A549 (cell line): ENCODE measurements at regions not wholly inside any gene's neighbourhood (a gene's known extent, or its start where the extent isn't known, plus 50 kb on each side); places are given as distances from the start of the nearest gene placed in this dataset.

ENCODE experiments used
- ATAC-seq, 2 experiments: fragments of 200-7000 bp in 1 of 2; fragments of >200 bp in 1 of 2; cut with Nextera tagmentation in 1 of 2; cut with Tn5 transposase in 1 of 2; 3 replicates each; pipeline versions ENCODE4 v1.8.0 to v1.9.1; 2018 to 2020; ENCODE audit warnings: mild to moderate bottlenecking in 1 of 2, moderate library complexity in 1 of 2
- CTCF ChIA-PET: fragments of 300-600 bp; sonication (Branson Sonifier 250); formaldehyde crosslinking; extraction: SDS; loops from one replicate; lab custom pipeline; 2021; ENCODE audit warnings: antibody characterized with exemption, inconsistent platforms; lab: Yijun Ruan, JAX
- POLR2A ChIA-PET: fragments of 350-600 bp; formaldehyde crosslinking; extraction: SDS; loops from one replicate; lab custom pipeline; 2021; ENCODE audit warnings: antibody characterized with exemption, inconsistent platforms; lab: Yijun Ruan, JAX
- DNase-seq, 2 experiments: peaks; one replicate each; pipeline versions ENCODE4 v3.0.0 to v3.0.0-alpha.2; 2011 to 2016; ENCODE audit warnings: low read depth in 1 of 2, low spot score in 1 of 2
- FAIRE-seq: peaks from 2 replicates; lab custom pipeline; 2011; peaks lifted over from hg19 to GRCh38; lab: Jason Lieb, UNC
- H3K27ac ChIP-seq, 2 experiments: fragments of >200 bp; sonication (Bioruptor Twin); formaldehyde crosslinking; 3 replicates each; pipeline ENCODE4 v1.5.1; 2016 to 2017
- H3K4me1 ChIP-seq: fragments of >200 bp; sonication (Bioruptor Twin); formaldehyde crosslinking; 3 replicates; pipeline ENCODE4 v1.6.1; 2016
- H3K4me2 ChIP-seq: fragments of >200 bp; sonication (Bioruptor Twin); formaldehyde crosslinking; 3 replicates; pipeline ENCODE4 v1.6.1; 2016
- H3K4me3 ChIP-seq: fragments of >200 bp; sonication (Bioruptor Twin); formaldehyde crosslinking; 3 replicates; pipeline ENCODE4 v1.5.1; 2016
- H3K9me3 ChIP-seq: fragments of >200 bp; sonication (Bioruptor Twin); formaldehyde crosslinking; 3 replicates; pipeline ENCODE4 v1.6.1; 2016
- CBX8 ChIP-seq: fragments of 200-600 bp; sonication (generic); IDR thresholded peaks from 2 replicates; pipeline ENCODE4 v1.6.1; 2016
- CEBPB ChIP-seq, 2 experiments: fragments of >200 bp in 1 of 2; sonication (Bioruptor Twin) in 1 of 2; formaldehyde crosslinking in 1 of 2; IDR thresholded peaks; 2 replicates each; pipeline ENCODE4 v1.6.1; 2012 to 2016
- EHMT2 ChIP-seq: fragments of 200-600 bp; sonication (generic); IDR thresholded peaks from 2 replicates; pipeline ENCODE4 v1.6.1; 2016; ENCODE audit warnings: antibody characterized with exemption, low read depth, mild to moderate bottlenecking, moderate library complexity
- EP300 ChIP-seq, 2 experiments: fragments of >200 bp; sonication (Bioruptor Twin); formaldehyde crosslinking; IDR thresholded peaks; 2 replicates in 1 of 2; 3 replicates in 1 of 2; pipeline ENCODE4 v1.6.1; 2016 to 2017
- ESRRA ChIP-seq: fragments of 150-350 bp; IDR thresholded peaks from 2 replicates; pipeline ENCODE4 v1.6.1; 2014; ENCODE audit warnings: mild to moderate bottlenecking, low read length, borderline replicate concordance
- FOSL2 ChIP-seq, 2 experiments: fragments of 450-650 bp in 1 of 2; fragments of >200 bp in 1 of 2; sonication (Bioruptor Twin) in 1 of 2; formaldehyde crosslinking; IDR thresholded peaks; 2 replicates each; pipeline versions ENCODE4 v1.5.0 to v1.6.1; 2016 to 2020; ENCODE audit warnings: mild to moderate bottlenecking in 1 of 2, moderate library complexity in 1 of 2
- HDAC2 ChIP-seq: fragments of 200-600 bp; sonication (generic); IDR thresholded peaks from 2 replicates; pipeline ENCODE4 v1.6.1; 2016
- HEYL ChIP-seq: fragments of 250-450 bp; sonication (Bioruptor Pico); IDR thresholded peaks from 2 replicates; pipeline ENCODE4 v1.8.0; 2021; ENCODE audit warnings: mild to moderate bottlenecking, moderate library complexity
- JUN ChIP-seq, 2 experiments: fragments of >200 bp; sonication (Bioruptor Twin); formaldehyde crosslinking; IDR thresholded peaks; 2 replicates in 1 of 2; 3 replicates in 1 of 2; pipeline ENCODE4 v1.6.1; 2016 to 2017
- JUNB ChIP-seq: fragments of >200 bp; sonication (Bioruptor Twin); formaldehyde crosslinking; IDR thresholded peaks from 2 replicates; pipeline ENCODE4 v1.6.1; 2016
- MAFK ChIP-seq: fragments of 450-650 bp; IDR thresholded peaks from 2 replicates; pipeline ENCODE4 v1.6.1; 2014; ENCODE audit not compliant: partially characterized antibody
- MYC ChIP-seq: IDR thresholded peaks from 2 replicates; pipeline ENCODE4 v1.6.1; 2012; ENCODE audit warnings: mild to moderate bottlenecking, inconsistent platforms, low read length, improper control_type of control experiment, borderline replicate concordance
- NFE2L2 ChIP-seq: fragments of 150-350 bp; conservative IDR thresholded peaks from 2 replicates; pipeline ENCODE4 v1.6.1; 2014; ENCODE audit warnings: low read length
- NPAS2 ChIP-seq: fragments of 250-450 bp; sonication (Bioruptor Pico); IDR thresholded peaks from 2 replicates; pipeline ENCODE4 v1.8.0; 2022; ENCODE audit warnings: mild to moderate bottlenecking, moderate library complexity, borderline replicate concordance
- PBX3 ChIP-seq: IDR thresholded peaks from 2 replicates; pipeline ENCODE4 v1.6.1; 2012
- RNF2 ChIP-seq: fragments of 200-600 bp; sonication (generic); IDR thresholded peaks from 2 replicates; pipeline ENCODE4 v1.6.1; 2016; ENCODE audit warnings: low read depth, mild to moderate bottlenecking, antibody characterized with exemption, moderate library complexity, borderline replicate concordance
- SMC3 ChIP-seq: fragments of >200 bp; sonication (Bioruptor Twin); formaldehyde crosslinking; IDR thresholded peaks from 3 replicates; pipeline ENCODE4 v1.6.1; 2018; ENCODE audit warnings: inconsistent platforms
- TFCP2L1 ChIP-seq: fragments of 250-450 bp; sonication (Bioruptor Pico); IDR thresholded peaks from 2 replicates; pipeline ENCODE4 v1.5.0; 2021; ENCODE audit warnings: mild to moderate bottlenecking
- TP53 ChIP-seq: fragments of 250-450 bp; sonication (Bioruptor Pico); IDR thresholded peaks from 2 replicates; pipeline ENCODE4 v1.5.0; 2021; ENCODE audit warnings: mild to moderate bottlenecking, moderate library complexity
- ZC3H11A ChIP-seq: fragments of 450-650 bp; IDR thresholded peaks from 2 replicates; pipeline ENCODE4 v1.6.1; 2014; ENCODE audit warnings: antibody characterized with exemption, mild to moderate bottlenecking
- ZNF302 ChIP-seq: fragments of 250-450 bp; sonication (Bioruptor Pico); IDR thresholded peaks from 2 replicates; pipeline ENCODE4 v1.9.0; 2021; ENCODE audit warnings: inconsistent platforms, mild to moderate bottlenecking, moderate library complexity
- ZSCAN20 ChIP-seq: fragments of 250-450 bp; sonication (Bioruptor Pico); IDR thresholded peaks from 2 replicates; pipeline ENCODE4 v1.8.0; 2022; ENCODE audit warnings: mild to moderate bottlenecking, moderate library complexity
- WGBS: methylation state at CpG from one replicate; pipeline ENCODE4 v1.1.6; 2017; ENCODE audit errors: missing lambda C conversion rate; 5-methylcytosine and 5-hydroxymethylcytosine counted together
- TF ChIP-seq, protein P1 (sequence below): IDR thresholded peaks from 2 replicates; pipeline ENCODE4 v1.6.1; 2012; ENCODE audit warnings: low read depth, borderline replicate concordance

- FAIRE-seq = no peak
- H3K27ac ChIP-seq = no peak overlapping the region
- ATAC-seq = no peak
- 84% methylated on average over 3 of the region's 3 CpGs for WGBS
- H3K4me2 ChIP-seq = no peak overlapping the region
- H3K4me1 ChIP-seq = no peaks in the 10 kb centered on the region
- no peak overlapping the region for H3K4me3 ChIP-seq
- TF ChIP-seq JUNB (no peak), ZNF302 (CRISPR knock-in tag) (no peak), NPAS2 (CRISPR knock-in tag) (no peak), TFCP2L1 (CRISPR knock-in tag) (no peak), RNF2 (no peak), CBX8 (no peak), TP53 (CRISPR knock-in tag) (no peak), HEYL (no peak)
- TF ChIP-seq, protein P1, sequence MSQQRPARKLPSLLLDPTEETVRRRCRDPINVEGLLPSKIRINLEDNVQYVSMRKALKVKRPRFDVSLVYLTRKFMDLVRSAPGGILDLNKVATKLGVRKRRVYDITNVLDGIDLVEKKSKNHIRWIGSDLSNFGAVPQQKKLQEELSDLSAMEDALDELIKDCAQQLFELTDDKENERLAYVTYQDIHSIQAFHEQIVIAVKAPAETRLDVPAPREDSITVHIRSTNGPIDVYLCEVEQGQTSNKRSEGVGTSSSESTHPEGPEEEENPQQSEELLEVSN = no peak
- TF ChIP-seq, all 56 proteins: peak for 0
- ChIA-PET CTCF (no interaction called here), POLR2A (no interaction called here)
- DNase-seq = no peak
- no peaks in the 10 kb centered on the region for H3K9me3 ChIP-seq
Measured at GRCh38 chr1:22196041-22196440, 53.1 kb upstream of the WNT4 start.

DNA sequence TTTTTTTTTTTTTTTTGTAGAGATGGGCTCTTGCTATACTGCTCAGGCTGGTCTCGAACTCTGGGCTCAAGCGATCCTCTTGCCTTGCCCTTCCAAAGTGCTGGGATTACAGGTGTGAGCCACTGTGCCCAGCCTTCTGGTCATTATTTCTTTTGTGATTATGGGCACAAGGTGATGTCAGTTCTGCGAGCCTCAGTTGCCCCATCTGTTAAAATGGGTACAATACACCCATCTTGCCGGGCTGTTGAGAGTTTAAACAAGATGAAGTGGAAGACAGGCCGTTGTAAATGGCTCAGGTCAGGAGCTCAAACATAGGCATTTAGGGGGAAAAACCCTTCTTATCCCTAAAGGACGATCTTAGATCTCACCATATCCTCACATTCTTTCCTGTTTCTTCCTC, 53.7 kb upstream of the WNT4 start:
- POLR2A ChIA-PET = no interaction called here
- H3K27ac ChIP-seq = no peak overlapping the region
- no peak overlapping the region for H3K4me3 ChIP-seq
- H3K9me3 ChIP-seq = no peaks in the 10 kb centered on the region
- 50% methylated on average over 6 of the region's 6 CpGs for WGBS
- FAIRE-seq = no peak
- ATAC-seq = no peak
- TF ChIP-seq JUN (IDR thresholded peaks at IDR 0.05) (no peak), HDAC2 (no peak), ZSCAN20 (CRISPR knock-in tag) (no peak), JUNB (no peak), PBX3 (no peak), EHMT2 (no peak), ZNF302 (CRISPR knock-in tag) (no peak)
- TF ChIP-seq, protein P1 = no peak
- CTCF ChIA-PET = no interaction called here
- no peak overlapping the region for H3K4me2 ChIP-seq
- no peaks in the 10 kb centered on the region for H3K4me1 ChIP-seq
- no peak for DNase-seq

- Histone ChIP-seq H3K9me3 (no peaks in the 10 kb centered on the region), H3K4me3 (no peak overlapping the region), H3K27ac (no peak overlapping the region), H3K4me1 (no peaks in the 10 kb centered on the region), H3K4me2 (no peak overlapping the region)
- WGBS = 38% methylated on average over 2 of the region's 2 CpGs
- DNase-seq (no peak), ATAC-seq (no peak), FAIRE-seq (no peak)
- no peak for TF ChIP-seq MAFK
- no peak for TF ChIP-seq FOSL2 (IDR thresholded peaks at IDR 0.05)
- no peak for TF ChIP-seq FOSL2 (CRISPR knock-in tag; IDR thresholded peaks at IDR 0.05)
- no peak for TF ChIP-seq JUN (IDR thresholded peaks at IDR 0.05)
- no peak for TF ChIP-seq CEBPB (IDR thresholded peaks at IDR 0.05)
- TF ChIP-seq EP300 (IDR thresholded peaks at IDR 0.05) = no peak
- TF ChIP-seq MYC = no peak
- no peak for TF ChIP-seq ZNF302 (CRISPR knock-in tag)
- TF ChIP-seq ZC3H11A = no peak
- TF ChIP-seq ESRRA = no peak
- no peak for TF ChIP-seq NFE2L2
- no peak for TF ChIP-seq SMC3
- TF ChIP-seq NPAS2 (CRISPR knock-in tag) = no peak
- CTCF ChIA-PET = no interaction called here
- POLR2A ChIA-PET = no interaction called here
Measured at GRCh38 chr1:22197644-22198043, 54.7 kb upstream of the WNT4 start.
